ENCODE measurements at regions not wholly inside any gene's neighbourhood (a gene's known extent, or its start where the extent isn't known, plus 50 kb on each side); places are given as distances from the start of the nearest gene placed in this dataset.

- Mint-ChIP-seq H3K4me3 (no peak overlapping the region), H3K27me3 (no peaks in the 10 kb centered on the region), H3K9me3 (peaks cover 0 to 5% (median 3%) of the 10 kb centered on the region in 3 donors), H3K4me1 (no peaks in the 10 kb centered on the region), H3K36me3 (no peaks in the 10 kb centered on the region), H3K27ac (no peak overlapping the region)
Observed at GRCh38 chr3:1026395-1026794, 66.4 kb upstream of the CNTN6 start.

- H3K4me3 Mint-ChIP-seq, result no peak overlapping the region
- H3K9me3 Mint-ChIP-seq, result peaks cover 6 to 12% (median 8%) of the 10 kb centered on the region in 3 donors
- no peaks in the 10 kb centered on the region for H3K36me3 Mint-ChIP-seq
- H3K4me1 Mint-ChIP-seq, result no peaks in the 10 kb centered on the region
- no peaks in the 10 kb centered on the region for H3K27me3 Mint-ChIP-seq
- no peak overlapping the region for H3K27ac Mint-ChIP-seq
Observed at GRCh38 chr3:1036207-1036826, 56.5 kb upstream of the CNTN6 start.

GRCh38 chr3:1037631-1038030, 55.2 kb upstream of the CNTN6 start:
- H3K36me3 Mint-ChIP-seq, result no peaks in the 10 kb centered on the region
- H3K9me3 Mint-ChIP-seq, result peaks cover 4 to 12% (median 8%) of the 10 kb centered on the region in 3 donors
- no peaks in the 10 kb centered on the region for H3K27me3 Mint-ChIP-seq
- no peaks in the 10 kb centered on the region for H3K4me1 Mint-ChIP-seq
- H3K27ac Mint-ChIP-seq, result no peak overlapping the region
- no peak overlapping the region for H3K4me3 Mint-ChIP-seq
